Gastroesophageal sphincter (tissue), 3 donors: ENCODE measurements at regions not wholly inside any gene's neighbourhood (a gene's known extent, or its start where the extent isn't known, plus 50 kb on each side); places are given as distances from the start of the nearest gene placed in this dataset.

ENCODE experiments used
- CTCF ChIP-seq, 4 experiments: fragments of 200-600 bp in 2 of 4; fragments of 450-650 bp in 2 of 4; sonication (generic) in 1 of 4; IDR thresholded peaks; one replicate each; pipeline ENCODE4 v1.5.1; 2017 to 2019; ENCODE audit warnings: antibody characterized with exemption in 4 of 4, mild to moderate bottlenecking in 2 of 4, moderate library complexity in 2 of 4
- EP300 ChIP-seq: sonication (generic); formaldehyde crosslinking; IDR thresholded peaks from one replicate; pipeline ENCODE4 v1.6.1; 2017; ENCODE audit warnings: antibody characterized with exemption, mild to moderate bottlenecking
- POLR2A ChIP-seq, 2 donors: fragments of 450-650 bp; IDR thresholded peaks; one replicate each; pipeline ENCODE4 v1.6.1; 2017; ENCODE audit warnings: antibody characterized with exemption in 2 of 2, mild to moderate bottlenecking in 2 of 2, moderate library complexity in 1 of 2
- POLR2AphosphoS5 ChIP-seq: sonication (generic); formaldehyde crosslinking; IDR thresholded peaks from one replicate; pipeline ENCODE4 v1.6.1; 2017; ENCODE audit warnings: antibody characterized with exemption

DNA sequence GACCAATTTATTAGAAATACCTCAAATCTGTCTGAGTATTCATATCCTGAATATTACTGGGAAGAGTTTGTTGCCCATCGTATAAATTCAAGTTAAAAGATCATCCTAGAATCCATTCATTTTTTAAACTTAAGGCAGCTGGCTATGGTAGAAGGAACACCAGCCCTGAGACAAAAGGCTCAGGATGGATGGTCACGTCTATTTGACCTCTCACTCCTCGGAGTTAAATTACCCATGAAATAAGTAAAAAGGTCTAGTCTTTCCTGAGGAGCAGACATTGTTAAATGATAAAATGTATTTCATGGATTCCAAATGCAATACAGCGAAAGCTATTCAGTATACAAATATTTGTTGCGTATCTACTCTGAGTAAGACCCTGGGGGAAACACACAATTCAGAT lies 826.0 kb upstream of the LRATD1 start:
- TF ChIP-seq CTCF (IDR thresholded peaks at IDR 0.05) = no peak
- no peak for TF ChIP-seq POLR2A (IDR thresholded peaks at IDR 0.05)
- TF ChIP-seq POLR2AphosphoS5 = no peak
- no peak for TF ChIP-seq EP300
